HG02885 (cell line): ENCODE measurements at regions not wholly inside any gene's neighbourhood (a gene's known extent, or its start where the extent isn't known, plus 50 kb on each side); places are given as distances from the start of the nearest gene placed in this dataset.

Experiments used
- ATAC-seq: cut with Tn5 transposase; IDR thresholded peaks from one replicate; pipeline ENCODE4 v1.9.1; 2021; ENCODE audit warnings: mild to moderate bottlenecking; ENCODE audit not compliant: unreplicated experiment, poor library complexity

- ATAC-seq, result no peak
Observed at GRCh38 chr2:139864821-139865302, 1084.7 kb upstream of the NXPH2 start.

- ATAC-seq, result no peak
Observed at GRCh38 chr2:139854769-139855483, 1074.7 kb upstream of the NXPH2 start.

GRCh38 chr2:139850254-139850890, 1070.2 kb upstream of the NXPH2 start:
- ATAC-seq, result no peak

GRCh38 chr2:139836769-139837168, 1056.6 kb upstream of the NXPH2 start:
- ATAC-seq, result no peak

- no peak for ATAC-seq
Observed at GRCh38 chr2:139835101-139835500, 1054.9 kb upstream of the NXPH2 start.

- no peak for ATAC-seq
Observed at GRCh38 chr2:139828011-139828410, 1047.8 kb upstream of the NXPH2 start.

GRCh38 chr2:139825726-139826125, 1045.5 kb upstream of the NXPH2 start:
- no peak for ATAC-seq

- no peak for ATAC-seq
Observed at GRCh38 chr2:139819273-139819796, 1039.1 kb upstream of the NXPH2 start.

- ATAC-seq, result no peak
Observed at GRCh38 chr2:139814458-139814857, 1034.3 kb upstream of the NXPH2 start.

- no peak for ATAC-seq
Observed at GRCh38 chr2:139813340-139813739, 1033.2 kb upstream of the NXPH2 start.

- no peak for ATAC-seq
Observed at GRCh38 chr2:139805441-139805840, 1025.3 kb upstream of the NXPH2 start.

GRCh38 chr2:139798391-139798790, 1018.2 kb upstream of the NXPH2 start:
- ATAC-seq, result no peak

GRCh38 chr2:139790807-139791752, 1010.9 kb upstream of the NXPH2 start:
- no peak for ATAC-seq

GRCh38 chr2:139790136-139790535, 1009.9 kb upstream of the NXPH2 start:
- ATAC-seq, result no peak

GRCh38 chr2:139778732-139779131, 998.5 kb upstream of the NXPH2 start:
- ATAC-seq, result no peak

- no peak for ATAC-seq
Observed at GRCh38 chr2:139773720-139774277, 993.6 kb upstream of the NXPH2 start.

GRCh38 chr2:139769633-139770032, 989.4 kb upstream of the NXPH2 start:
- no peak for ATAC-seq

GRCh38 chr2:139763705-139764104, 983.5 kb upstream of the NXPH2 start:
- ATAC-seq, result no peak

GRCh38 chr2:139759000-139759505, 978.9 kb upstream of the NXPH2 start:
- ATAC-seq, result no peak

- no peak for ATAC-seq
Observed at GRCh38 chr2:139746901-139747300, 966.7 kb upstream of the NXPH2 start.
